ENCODE measurements at regions not wholly inside any gene's neighbourhood (a gene's known extent, or its start where the extent isn't known, plus 50 kb on each side); places are given as distances from the start of the nearest gene placed in this dataset.

- TF ChIP-seq CTCF (IDR thresholded peaks at IDR 0.05; ENCODE audit: insufficient read depth, low read length) (no peak), GABPA (IDR thresholded peaks at IDR 0.05; ENCODE audit: low read depth) (no peak), SPI1 (IDR thresholded peaks at IDR 0.05; ENCODE audit: borderline replicate concordance, low read depth) (no peak), POLR2AphosphoS5 (IDR thresholded peaks at IDR 0.05; ENCODE audit: low read depth) (no peak)
Observed at GRCh38 chr9:97766092-97766491, 69.0 kb upstream of the XPA start.

Measured in HL-60 (cell line).